GM12872 (cell line): ENCODE measurements at regions not wholly inside any gene's neighbourhood (a gene's known extent, or its start where the extent isn't known, plus 50 kb on each side); places are given as distances from the start of the nearest gene placed in this dataset.

Source experiments
- CTCF ChIP-seq: IDR thresholded peaks from 3 replicates; pipeline ENCODE4 v1.5.1; 2011; ENCODE audit warnings: low read depth, mild to moderate bottlenecking, low read length, moderate library complexity; ENCODE audit not compliant: insufficient read depth

GRCh38 chr1:221855156-221855555 is 113.3 kb upstream of the DUSP10 start:
- TF ChIP-seq CTCF, result no peak

- no peak for TF ChIP-seq CTCF
Observed at GRCh38 chr1:221851336-221851735, 109.4 kb upstream of the DUSP10 start.

- TF ChIP-seq CTCF, result no peak
Observed at GRCh38 chr1:221850470-221851187, 108.7 kb upstream of the DUSP10 start.

GRCh38 chr1:221849897-221850296 is 108.0 kb upstream of the DUSP10 start:
- TF ChIP-seq CTCF, result no peak

GRCh38 chr1:221849110-221849509 is 107.2 kb upstream of the DUSP10 start:
- no peak for TF ChIP-seq CTCF

- no peak for TF ChIP-seq CTCF
Observed at GRCh38 chr1:221847676-221848075, 105.8 kb upstream of the DUSP10 start.

GRCh38 chr1:221845650-221846371 is 103.9 kb upstream of the DUSP10 start:
- no peak for TF ChIP-seq CTCF
